Activated CD4-positive, alpha-beta T cell treated with anti-CD3 and anti-CD28 coated beads, Interleukin-2, amount 50 U/mL, for 16 hours (primary cell): ENCODE measurements at regions not wholly inside any gene's neighbourhood (a gene's known extent, or its start where the extent isn't known, plus 50 kb on each side); places are given as distances from the start of the nearest gene placed in this dataset.

ENCODE experiments used
- DNase-seq: peaks from one replicate; pipeline ENCODE4 v3.0.0-alpha.2; 2020

DNA sequence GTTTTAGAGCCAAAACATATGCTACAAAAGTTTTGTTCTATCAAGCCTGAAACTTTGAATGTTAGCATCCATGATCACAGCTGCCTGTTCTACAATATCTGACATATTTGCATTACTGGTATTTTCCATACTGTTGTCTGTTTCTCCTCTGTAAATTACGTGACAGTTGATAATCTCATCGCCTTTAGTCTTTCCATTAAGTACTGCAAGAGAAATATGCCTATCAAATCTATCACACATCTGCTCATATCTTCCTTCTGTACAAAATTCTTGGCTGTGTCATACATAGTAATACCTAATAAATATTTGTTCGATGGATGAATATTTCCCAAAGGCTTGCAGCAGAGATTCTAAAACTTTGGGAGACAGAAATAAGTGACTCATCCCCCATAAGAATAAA is 717.3 kb downstream of the OTOL1 start:
- DNase-seq = no peak

DNA sequence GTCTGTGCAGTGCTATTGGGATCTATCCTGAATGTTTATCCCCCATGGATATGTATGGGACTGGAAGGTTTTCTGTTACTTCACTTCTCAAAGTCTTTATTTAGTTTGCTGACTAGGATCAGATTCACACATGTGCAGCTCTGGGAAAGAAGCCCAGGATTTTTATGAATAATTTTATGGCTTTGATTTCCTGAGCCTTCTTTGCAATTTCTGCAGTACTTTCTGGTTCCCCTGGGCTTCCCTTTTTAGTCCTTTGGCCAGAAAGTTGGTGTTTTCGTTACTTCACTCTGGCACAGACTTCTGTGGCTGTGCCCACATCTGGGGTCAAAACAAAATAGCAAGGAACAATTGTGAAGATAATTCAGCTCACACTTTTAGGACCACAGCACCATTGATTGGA is 721.0 kb downstream of the OTOL1 start:
- no peak for DNase-seq

DNA sequence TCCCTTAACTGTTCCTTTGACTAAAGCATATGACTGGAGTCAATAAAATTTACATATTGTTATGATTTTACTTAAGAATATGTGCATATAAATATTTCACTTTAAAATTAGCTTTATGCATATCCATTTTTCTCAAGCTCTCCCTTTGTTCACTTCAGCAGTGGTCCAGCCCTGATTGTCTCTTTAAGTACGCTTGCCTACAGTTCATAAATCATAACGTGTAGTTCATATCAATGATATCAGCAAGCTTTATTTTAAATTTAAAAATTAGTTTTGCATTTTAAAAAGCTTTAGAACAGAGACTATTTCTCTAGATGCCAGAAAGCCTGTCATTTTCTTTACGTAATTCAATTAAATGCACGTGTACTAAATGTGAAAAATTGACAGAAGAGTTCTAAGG is 721.9 kb downstream of the OTOL1 start:
- no peak for DNase-seq

DNA sequence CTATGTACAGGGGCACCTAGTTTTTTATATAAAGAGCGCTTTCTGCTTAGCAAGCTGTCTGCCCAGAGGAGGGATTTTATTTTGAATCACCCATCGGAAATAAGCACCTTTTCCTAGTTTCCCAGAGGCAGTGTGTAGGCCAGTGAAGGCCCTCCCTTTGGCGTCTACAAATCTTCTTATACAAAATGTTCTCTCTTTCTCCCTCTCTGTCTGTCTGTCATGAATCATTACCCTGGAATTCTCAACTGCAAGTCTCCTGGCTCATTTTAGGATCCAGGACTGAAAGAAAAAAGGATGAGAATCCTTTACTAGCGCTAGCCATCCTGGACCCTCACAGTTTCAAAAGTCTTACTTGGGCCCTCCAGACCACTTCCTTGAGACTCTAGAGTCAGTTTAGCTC is 728.1 kb downstream of the OTOL1 start:
- no peak for DNase-seq

DNA sequence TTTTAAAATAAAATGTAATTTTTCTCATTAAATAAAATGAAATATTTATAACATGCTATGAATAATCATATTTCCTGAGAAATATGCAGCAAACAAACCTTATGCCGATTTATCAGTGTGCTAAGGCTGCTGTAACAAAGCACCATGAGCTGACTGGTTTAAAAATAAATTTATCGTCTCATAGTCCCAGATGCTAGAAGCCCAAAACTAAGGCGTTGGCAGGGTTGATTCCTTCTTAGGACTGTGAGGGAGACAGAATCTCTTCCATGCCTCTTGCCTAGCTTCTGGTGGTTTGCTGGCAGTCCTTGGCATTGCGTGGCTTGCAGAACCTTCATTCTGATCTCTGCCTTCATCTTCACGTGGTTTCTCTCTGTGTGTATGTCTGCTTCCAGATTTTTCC is 740.3 kb downstream of the OTOL1 start:
- DNase-seq = no peak

DNA sequence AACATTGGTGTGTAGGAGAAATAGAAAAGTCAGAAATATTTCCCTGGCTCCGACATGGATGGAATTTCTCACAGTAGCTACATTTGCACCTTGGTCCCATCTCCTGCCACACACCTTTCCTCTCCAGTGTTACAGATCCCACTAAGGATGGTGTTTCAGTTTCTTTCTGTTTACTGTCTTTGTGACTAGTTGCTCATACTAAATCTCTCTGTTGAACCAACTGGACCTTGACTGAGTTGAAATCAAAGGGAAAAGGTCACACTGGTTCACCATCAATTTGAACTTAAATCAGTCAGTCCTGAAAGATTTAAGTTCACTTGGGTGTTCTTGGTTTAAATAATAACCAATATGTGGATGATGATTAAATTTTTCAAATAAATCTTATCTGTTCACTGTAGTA is 754.2 kb downstream of the OTOL1 start:
- DNase-seq = no peak

DNA sequence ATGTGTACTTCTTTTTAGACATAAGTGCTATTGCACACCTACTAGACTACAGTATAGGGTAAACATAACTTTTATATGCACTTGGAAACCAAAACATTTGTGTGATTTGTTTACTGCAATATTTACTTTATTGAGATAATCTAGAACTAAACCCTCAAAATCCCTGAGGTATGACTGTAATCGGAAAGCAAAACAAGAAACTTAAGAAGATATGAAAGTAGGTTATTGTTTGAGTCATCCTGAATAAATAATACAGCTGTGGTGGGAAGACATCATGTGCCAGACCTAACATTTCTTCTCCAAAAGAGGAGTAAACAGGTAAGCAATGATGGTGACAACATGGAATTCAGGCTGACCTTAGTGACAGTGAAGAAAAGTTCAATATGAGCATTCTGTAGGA is 765.5 kb downstream of the OTOL1 start:
- DNase-seq = no peak

DNA sequence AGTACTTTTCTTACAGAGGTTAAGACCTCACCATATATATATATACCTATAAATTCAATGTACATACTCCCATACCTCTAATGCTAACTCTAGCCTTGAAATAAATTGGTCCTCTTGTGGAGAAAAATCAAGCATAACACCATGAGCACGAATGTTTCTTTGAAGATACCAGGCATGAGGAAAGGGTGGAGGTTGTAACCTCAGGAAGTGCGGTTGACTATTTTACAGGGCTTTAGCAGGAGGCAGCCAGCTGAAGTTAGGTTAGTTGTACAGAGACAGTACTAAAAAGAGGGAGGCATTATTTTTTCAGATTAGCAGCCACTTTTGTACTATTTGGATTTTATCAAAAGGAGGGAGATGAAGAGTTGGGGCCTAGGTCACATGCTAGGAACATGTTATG is 767.0 kb downstream of the OTOL1 start:
- no peak for DNase-seq

DNA sequence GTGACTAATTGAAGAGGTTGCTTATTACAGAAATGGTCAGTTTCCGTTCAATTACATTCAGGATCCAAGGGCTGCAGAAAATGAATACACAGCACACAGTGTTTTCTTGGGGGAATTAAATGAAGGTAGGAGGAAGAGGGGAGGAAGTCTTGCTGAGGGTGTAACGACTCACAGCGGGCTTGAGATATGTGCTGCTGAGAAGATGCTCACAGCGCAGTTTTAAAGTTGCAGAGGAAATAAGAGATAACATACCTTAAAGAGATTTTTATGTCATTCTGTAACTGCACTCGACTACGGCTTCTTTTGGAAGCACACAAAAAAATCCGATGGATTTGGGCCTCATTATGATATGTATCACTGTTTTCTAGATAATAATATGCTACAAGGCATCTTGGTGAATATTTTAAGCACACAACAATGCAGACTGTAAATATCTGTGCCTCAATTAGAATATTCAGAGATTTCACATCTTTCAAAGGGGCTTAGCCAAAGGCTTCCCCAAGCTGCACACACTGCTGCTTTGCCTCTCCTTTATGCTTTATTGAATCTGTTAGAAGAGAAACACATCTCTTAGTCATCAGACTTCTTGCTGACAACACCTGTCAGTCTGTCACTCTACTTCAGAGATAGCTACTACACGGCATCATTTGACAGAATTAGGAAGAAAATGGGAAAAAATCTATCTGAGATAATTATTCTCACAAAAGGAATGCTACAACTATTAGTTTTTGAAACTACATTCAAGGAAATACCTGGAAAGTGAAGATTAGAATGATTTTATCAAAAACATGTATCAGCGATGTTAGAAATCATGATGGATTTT is 773.2 kb downstream of the OTOL1 start:
- no peak for DNase-seq

DNA sequence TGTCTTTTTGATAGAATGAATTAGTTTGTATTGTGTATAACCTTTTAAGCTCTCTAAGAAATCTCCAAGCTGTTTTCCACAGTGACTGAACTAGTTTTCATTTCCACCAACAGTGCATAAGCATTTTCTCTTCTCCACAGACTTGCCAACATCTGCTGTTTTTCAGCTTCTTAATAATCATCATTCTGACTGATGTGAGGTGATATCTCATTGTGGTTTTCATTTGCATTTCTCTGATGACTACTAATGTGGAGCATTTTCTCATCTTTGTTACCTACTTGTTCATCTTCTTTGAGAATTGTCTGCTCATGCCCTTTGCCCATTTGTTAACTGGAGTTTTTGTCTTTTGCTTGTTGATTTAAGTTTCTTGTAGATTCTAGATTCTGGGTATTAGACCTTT is 777.5 kb downstream of the OTOL1 start:
- no peak for DNase-seq

DNA sequence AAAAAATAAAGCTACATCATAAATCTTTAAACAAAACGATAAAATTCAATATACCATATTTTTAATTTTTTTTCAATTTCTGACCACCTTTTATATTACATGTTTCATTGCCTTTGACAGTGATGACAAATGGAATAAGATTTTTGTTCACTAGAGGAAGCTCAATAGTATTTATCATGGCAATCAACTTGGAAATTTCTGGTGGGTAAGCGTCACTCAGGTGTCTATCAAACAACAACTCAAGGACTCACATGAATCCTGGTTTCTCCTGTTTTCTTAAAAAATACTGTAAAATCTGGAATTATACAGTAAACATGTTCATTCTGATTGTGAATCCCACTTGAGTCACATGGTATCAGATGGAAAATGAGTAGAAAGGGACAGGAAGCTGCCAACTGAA is 782.2 kb downstream of the OTOL1 start:
- no peak for DNase-seq

DNA sequence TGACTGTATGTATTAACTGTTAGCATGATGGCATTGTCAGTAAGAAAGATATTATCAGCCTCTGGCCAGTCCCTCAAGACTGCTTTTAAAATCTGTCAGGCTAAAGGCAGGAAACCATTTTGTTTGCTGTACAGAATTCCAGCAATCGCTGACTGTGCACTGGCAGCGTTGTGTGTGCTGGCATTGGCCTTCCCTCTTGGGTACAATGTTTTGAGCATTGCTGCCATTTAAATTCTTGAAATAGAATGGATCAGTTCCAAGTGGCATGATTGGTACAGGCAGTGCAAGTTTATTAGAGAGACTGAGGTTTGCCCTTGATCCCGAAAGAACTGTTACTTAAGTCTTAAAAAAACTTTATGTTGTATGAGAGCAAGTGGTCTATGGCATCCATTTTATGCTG is 788.7 kb downstream of the OTOL1 start:
- no peak for DNase-seq

DNA sequence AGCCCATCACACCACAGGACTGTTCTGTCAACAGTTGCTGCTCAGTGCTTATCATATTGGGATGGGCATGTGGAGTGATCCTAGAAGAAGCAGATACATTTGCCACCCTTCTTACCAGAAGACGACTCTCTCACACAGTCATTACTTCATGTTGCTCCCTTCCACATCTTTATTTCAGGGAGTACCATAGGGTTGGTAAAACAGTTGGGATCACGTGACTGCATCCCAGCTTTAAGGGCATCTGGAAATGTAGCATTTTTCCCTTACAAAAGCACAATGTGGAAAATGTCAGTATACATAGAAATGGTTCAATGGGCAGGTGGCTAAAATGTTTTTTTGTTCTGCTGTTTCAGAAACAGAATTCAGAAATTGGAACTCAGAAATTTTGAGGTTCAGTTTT is 791.0 kb downstream of the OTOL1 start:
- DNase-seq = no peak

DNA sequence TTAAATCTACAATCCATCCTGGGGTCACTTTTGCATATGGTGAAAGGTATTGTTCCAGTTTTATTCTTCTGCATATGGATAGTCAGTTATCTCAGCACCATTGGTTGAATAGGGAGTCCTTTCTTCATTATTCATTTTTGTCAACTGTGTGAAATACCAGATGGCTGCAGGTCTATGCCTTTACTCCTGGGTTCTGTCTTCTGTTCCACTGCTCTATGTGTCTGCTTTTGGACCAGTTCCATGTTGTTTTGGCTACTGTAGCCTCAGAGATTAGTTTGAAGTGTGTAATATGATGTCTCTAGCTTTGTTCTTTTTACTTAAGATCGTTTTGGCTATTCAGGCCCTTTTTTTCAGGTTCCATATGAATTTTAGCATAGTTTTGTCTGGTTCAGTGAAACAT is 795.8 kb downstream of the OTOL1 start:
- DNase-seq = no peak

DNA sequence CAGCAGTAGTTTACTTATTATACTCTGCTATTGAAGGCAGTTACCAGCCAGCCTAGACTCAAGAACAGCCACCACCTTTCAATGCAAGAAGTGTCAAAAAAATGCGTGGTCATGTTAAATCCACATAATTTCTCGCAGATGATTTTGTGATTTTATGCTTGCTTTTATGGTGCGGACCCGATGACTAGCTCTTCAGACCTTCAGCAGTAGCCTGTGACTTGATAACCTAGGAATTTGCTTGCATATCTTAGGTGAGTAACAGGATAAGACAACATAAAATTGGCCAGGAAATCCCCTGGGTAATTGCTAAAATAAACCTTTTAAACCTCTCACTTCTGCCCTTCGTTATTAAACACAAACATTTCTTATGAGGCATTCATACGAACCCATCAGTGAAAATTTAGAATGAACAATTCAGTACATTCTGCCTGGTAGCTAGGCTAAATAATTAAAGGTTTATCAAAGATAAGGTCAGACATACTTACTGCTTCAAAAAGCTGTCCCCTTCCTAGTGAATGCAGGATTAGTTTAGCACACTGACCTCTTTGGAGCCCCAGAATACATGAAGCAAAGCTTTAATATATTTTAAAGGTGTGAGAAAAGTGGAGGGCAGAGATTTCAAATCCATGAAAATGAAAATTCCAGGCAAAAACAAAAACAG is 798.8 kb downstream of the OTOL1 start:
- DNase-seq = no peak

DNA sequence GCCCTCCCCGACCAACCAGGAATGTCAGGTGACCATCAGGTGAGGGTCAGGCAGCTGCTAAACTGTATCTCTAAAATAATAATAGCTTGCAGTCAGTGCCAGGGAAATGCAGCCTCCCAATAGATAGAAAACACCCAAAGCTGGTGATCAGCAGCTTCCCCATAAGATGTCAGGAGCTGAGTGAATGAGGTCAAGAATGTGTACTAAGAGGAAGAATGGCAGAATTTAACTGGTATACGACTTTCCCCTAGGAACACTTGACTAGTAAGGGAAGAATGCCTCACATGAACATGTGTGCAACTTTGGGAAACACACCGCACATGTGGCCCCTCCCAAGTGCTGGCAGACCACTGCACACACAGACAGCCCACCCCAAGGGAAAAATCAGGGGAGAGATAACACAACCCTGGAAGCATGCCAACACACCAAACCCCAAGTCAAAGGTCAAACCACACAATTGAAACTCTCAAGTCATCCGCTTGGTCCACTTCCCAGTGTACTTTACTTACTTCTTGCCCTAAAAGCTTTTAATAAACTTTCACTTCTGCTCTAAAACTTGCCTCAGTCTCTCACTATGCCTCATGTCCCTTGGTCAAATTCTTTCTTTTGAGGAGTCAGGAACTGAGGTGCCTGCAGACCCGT is 806.5 kb downstream of the OTOL1 start:
- DNase-seq = no peak

DNA sequence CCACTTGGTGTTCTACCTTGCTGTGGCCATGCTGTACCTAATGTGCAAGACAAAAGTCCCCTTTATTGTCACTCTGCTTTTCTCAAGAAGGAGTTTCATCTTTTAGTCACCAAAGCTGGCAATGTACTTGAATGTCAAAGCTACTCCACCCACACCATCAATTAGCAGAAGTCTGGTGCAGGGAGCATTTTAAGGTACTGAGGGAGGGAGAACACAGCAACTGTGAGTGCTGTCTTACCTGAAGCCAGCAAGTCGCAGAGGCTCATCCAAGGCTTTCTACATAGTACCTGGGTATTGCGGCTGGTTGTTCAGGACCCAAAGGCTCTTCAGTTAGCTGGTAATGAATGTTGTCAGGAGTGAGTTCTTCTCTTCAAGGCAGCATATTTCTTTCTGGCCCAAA is 820.4 kb downstream of the OTOL1 start:
- no peak for DNase-seq

DNA sequence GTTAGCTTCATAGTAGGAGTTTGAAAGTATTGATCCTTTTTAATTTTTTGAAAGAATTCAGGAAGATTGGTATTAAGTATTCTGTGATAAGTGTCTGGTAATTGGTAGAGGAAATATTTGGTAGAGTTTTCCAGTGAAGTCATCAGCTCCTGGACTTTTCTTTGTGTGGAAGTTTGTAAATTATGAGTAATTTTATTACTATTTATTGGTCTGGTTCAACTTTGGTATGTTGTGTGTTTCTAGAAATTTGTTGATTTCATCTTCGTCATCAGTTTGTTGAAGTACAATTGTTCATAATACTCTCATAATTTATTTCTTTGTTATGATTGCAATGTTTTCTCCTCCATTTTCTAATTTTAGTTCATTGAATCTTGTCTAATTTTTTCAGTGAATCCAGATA is 832.0 kb downstream of the OTOL1 start:
- no peak for DNase-seq

DNA sequence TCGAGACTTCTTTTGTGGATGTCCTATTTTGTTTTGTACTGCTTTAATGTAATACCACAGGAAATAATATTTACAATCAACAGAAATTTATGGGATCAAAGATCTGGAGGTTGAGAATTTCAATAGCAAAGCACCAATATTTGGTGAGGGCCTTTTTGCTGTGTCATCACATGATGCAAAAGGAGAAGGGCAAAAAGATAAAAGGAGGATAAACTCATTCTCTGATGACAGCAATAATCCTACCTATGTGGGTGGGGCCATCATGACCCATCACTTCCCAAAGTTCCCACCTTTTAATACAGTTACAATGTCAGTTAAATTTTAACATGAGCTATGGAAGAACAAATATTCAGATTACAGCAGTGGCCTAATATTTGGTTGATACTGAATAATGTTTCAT is 832.9 kb downstream of the OTOL1 start:
- no peak for DNase-seq

DNA sequence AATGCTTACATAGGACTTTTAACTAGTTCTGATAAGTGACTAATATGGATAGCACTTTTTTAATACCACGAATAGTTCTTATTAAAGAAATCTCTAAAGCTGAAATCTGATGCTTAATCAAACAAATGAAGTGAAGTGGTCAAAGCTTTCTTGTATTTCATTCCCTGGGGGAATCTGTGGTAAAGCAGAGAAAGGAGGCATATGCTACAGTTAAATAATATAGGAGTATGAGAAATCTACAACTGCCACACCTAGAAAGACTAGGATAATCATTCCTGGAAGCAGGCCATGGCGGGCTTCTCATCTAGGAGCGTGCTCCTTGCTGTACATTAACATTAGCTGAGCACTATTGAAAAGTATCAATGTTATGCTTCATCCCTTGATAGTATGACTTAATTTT is 835.7 kb downstream of the OTOL1 start:
- DNase-seq = no peak

DNA sequence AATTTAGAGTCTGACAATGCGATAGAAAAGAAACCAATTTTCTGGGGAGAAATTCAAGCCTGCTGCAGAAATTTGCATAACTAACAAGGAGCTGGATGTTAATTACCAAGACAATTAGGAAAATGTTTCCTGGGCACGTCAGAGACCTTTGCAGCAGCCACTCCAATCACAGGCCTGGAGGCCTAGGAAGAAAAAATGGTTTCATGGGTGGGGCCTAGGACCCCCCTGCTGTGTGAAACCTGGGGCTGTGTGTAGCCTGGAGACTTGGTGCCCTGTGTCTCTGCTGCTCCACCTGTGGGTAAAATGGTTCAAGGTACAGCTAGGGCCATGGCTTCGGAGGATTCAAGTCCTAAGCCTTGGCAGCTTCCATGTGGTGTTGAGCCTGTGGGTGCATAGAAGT is 837.9 kb downstream of the OTOL1 start:
- DNase-seq = no peak

DNA sequence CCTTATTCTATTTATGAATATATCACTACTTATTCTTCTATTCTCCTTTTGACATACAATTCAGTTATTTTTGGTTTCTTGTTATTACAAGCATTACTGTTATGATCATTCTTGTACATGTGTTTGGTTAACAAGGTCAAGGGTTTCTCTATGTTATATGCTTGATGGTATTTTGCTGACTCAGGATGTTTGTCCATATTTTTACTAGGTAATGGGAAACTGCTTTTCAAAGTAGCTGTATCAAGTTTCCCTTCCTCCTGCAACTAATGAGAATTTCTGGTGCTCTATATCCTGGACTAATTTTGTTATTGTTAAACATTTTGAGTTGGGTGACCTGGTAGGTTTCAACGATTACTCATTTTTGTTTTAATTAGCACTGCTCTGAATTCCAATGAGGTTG is 841.0 kb downstream of the OTOL1 start:
- DNase-seq = no peak

DNA sequence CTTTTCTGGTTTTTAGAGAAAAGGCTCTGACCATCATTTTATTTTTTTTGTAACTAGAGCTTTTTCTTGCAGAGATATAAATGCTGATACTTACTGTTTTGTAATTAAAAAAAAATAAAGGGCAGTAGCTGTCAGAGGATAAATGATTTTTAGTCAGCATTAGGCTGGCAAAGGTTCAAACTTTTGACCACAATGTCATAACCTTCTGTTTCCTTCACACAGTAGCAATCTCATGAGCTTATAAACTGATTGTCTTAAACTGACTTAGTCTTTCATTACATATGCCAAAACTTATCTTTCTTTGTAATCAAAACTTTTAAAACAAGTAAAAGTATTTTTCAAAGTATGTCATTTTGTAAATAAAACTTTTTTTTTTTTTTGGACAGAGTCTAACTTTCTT is 841.9 kb downstream of the OTOL1 start:
- no peak for DNase-seq

DNA sequence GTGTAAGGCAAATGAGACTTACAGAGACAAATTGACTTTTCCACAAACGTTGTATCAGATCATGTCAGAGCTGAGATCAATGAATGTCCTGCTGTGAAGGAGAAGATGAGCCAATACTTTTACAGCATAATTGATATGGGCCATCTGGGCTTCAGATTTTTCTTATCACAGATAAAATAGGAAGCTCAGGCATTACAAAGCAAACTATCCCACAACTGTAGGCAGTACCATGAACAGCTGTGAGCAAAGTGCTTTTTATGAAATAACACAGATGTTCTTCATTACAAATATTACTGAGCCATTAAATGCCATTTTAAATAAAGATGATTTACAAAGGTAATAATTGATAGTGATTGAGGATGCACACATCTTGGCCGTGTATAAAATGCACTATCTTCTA is 852.3 kb downstream of the OTOL1 start:
- DNase-seq = no peak
